SK-N-SH treated with all-trans-retinoic acid at 6 μM for 48 hours (cell line): ENCODE measurements at regions not wholly inside any gene's neighbourhood (a gene's known extent, or its start where the extent isn't known, plus 50 kb on each side); places are given as distances from the start of the nearest gene placed in this dataset.
A peak's percentile ranks its signal among the peaks of the same experiment; 100 is the strongest.

Experiments used
- ATAC-seq: fragments of 200-7000 bp; cut with Tn5 transposase; 3 replicates; pipeline ENCODE4 v1.9.1; 2020; ENCODE audit warnings: mild to moderate bottlenecking, moderate library complexity
- BACH2 ChIP-seq: fragments of 250-450 bp; sonication (Bioruptor Pico); IDR thresholded peaks from 2 replicates; pipeline ENCODE4 v1.9.0; 2021; ENCODE audit warnings: mild to moderate bottlenecking, borderline replicate concordance
- CREB5 ChIP-seq: fragments of 250-450 bp; sonication (Bioruptor Pico); IDR thresholded peaks from 2 replicates; pipeline ENCODE4 v1.5.1; 2020; ENCODE audit warnings: low read depth, mild to moderate bottlenecking, moderate library complexity
- CSDC2 ChIP-seq: fragments of 250-450 bp; sonication (Bioruptor Pico); IDR thresholded peaks from 2 replicates; pipeline ENCODE4 v1.5.0; 2020; ENCODE audit warnings: mild to moderate bottlenecking, moderate library complexity
- CSRNP3 ChIP-seq: fragments of 250-450 bp; sonication (Bioruptor Pico); IDR thresholded peaks from 2 replicates; pipeline ENCODE4 v1.5.1; 2021; ENCODE audit warnings: mild to moderate bottlenecking, moderate library complexity
- ESRRG ChIP-seq: fragments of 250-450 bp; sonication (Bioruptor Pico); IDR thresholded peaks from 2 replicates; pipeline ENCODE4 v1.6.1; 2021; ENCODE audit warnings: mild to moderate bottlenecking
- GLIS3 ChIP-seq: fragments of 250-450 bp; sonication (Bioruptor Pico); IDR thresholded peaks from 2 replicates; pipeline ENCODE4 v1.5.0; 2020; ENCODE audit warnings: mild to moderate bottlenecking, moderate library complexity
- ISL1 ChIP-seq: fragments of 250-450 bp; sonication (Bioruptor Pico); IDR thresholded peaks from 2 replicates; pipeline ENCODE4 v2.1.2; 2022; ENCODE audit warnings: mild to moderate bottlenecking, moderate library complexity
- PATZ1 ChIP-seq: fragments of 250-450 bp; sonication (Bioruptor Pico); IDR thresholded peaks from 2 replicates; pipeline ENCODE4 v1.8.0; 2020; ENCODE audit warnings: mild to moderate bottlenecking, moderate library complexity, borderline replicate concordance
- POU6F1 ChIP-seq: fragments of 250-450 bp; sonication (Bioruptor Pico); IDR thresholded peaks from 2 replicates; pipeline ENCODE4 v1.8.0; 2021; ENCODE audit warnings: low read depth, mild to moderate bottlenecking, moderate library complexity, borderline replicate concordance
- RARB ChIP-seq: fragments of 250-450 bp; sonication (Bioruptor Pico); IDR thresholded peaks from 2 replicates; pipeline ENCODE4 v1.8.0; 2021; ENCODE audit warnings: mild to moderate bottlenecking, moderate library complexity
- SNAI2 ChIP-seq: fragments of 250-450 bp; sonication (Bioruptor Pico); IDR thresholded peaks from 2 replicates; pipeline ENCODE4 v1.5.0; 2020; ENCODE audit warnings: mild to moderate bottlenecking, moderate library complexity
- TCF4 ChIP-seq: fragments of 250-450 bp; sonication (Bioruptor Pico); IDR thresholded peaks from 2 replicates; pipeline ENCODE4 v1.8.0; 2021; ENCODE audit warnings: mild to moderate bottlenecking, moderate library complexity, borderline replicate concordance
- TSHZ2 ChIP-seq: fragments of 250-450 bp; sonication (Bioruptor Pico); IDR thresholded peaks from 2 replicates; pipeline ENCODE4 v1.5.0; 2020; ENCODE audit warnings: mild to moderate bottlenecking, moderate library complexity
- ZC3H10 ChIP-seq: fragments of 250-450 bp; sonication (Bioruptor Pico); IDR thresholded peaks from 2 replicates; pipeline ENCODE4 v1.5.1; 2021; ENCODE audit warnings: mild to moderate bottlenecking, moderate library complexity
- ZFP3 ChIP-seq: fragments of 250-450 bp; sonication (Bioruptor Pico); IDR thresholded peaks from 2 replicates; pipeline ENCODE4 v1.5.0; 2020; ENCODE audit warnings: mild to moderate bottlenecking, moderate library complexity
- ZFP30 ChIP-seq: fragments of 450-650 bp; formaldehyde crosslinking; IDR thresholded peaks from 2 replicates; pipeline ENCODE4 v1.5.0; 2022; ENCODE audit warnings: mild to moderate bottlenecking, moderate library complexity
- ZNF565 ChIP-seq: fragments of 450-650 bp; formaldehyde crosslinking; conservative IDR thresholded peaks from 2 replicates; pipeline ENCODE4 v1.5.0; 2020; ENCODE audit warnings: low read depth, mild to moderate bottlenecking, moderate library complexity
- ZNF70 ChIP-seq: fragments of 450-650 bp; formaldehyde crosslinking; IDR thresholded peaks from 2 replicates; pipeline ENCODE4 v1.5.0; 2020; ENCODE audit warnings: mild to moderate bottlenecking, moderate library complexity
- ZNF8 ChIP-seq: fragments of 450-650 bp; formaldehyde crosslinking; IDR thresholded peaks from 2 replicates; pipeline ENCODE4 v1.5.0; 2020; ENCODE audit warnings: mild to moderate bottlenecking, moderate library complexity

GRCh38 chr2:46849046-46849715 lies 66.4 kb downstream of the MCFD2 start:
- TF ChIP-seq ZFP30 (CRISPR knock-in tag): no peak
- no peak for TF ChIP-seq PATZ1 (CRISPR knock-in tag)
- TF ChIP-seq TCF4: no peak
- 0 out of 2 replicates have a peak, but pooled peaks have one; percentile 5 for TF ChIP-seq ZNF70 (CRISPR knock-in tag)
- TF ChIP-seq SNAI2 (CRISPR knock-in tag): no peak
- TF ChIP-seq ISL1 (CRISPR knock-in tag): 0 out of 2 replicates have a peak, but pooled peaks have one; percentile 8
- no peak for TF ChIP-seq CSRNP3
- no peak for TF ChIP-seq CREB5
- no peak for ATAC-seq

- no peak; the same call in 1 of the 2 replicates for TF ChIP-seq TSHZ2
- TF ChIP-seq CSDC2: no peak
- no peak for ATAC-seq
Measured at GRCh38 chr2:46848447-46848846, 67.2 kb downstream of the MCFD2 start.

- ATAC-seq: peak; percentile 18
- TF ChIP-seq ZNF565 (no peak; the same call in 1 of the 2 replicates), ZFP3 (CRISPR knock-in tag) (peak; percentile 83; the same call in 1 of the 2 replicates), CSDC2 (peak; percentile 11; the same call in 1 of the 2 replicates)
Measured at GRCh38 chr2:46847726-46848412, 67.7 kb downstream of the MCFD2 start.

- ATAC-seq: peak; percentile 69
- TF ChIP-seq CSDC2: peak; percentile 46; the same call in 1 of the 2 replicates
- TF ChIP-seq ZFP30 (CRISPR knock-in tag): no peak; the same call in 1 of the 2 replicates
- TF ChIP-seq POU6F1 (CRISPR knock-in tag): 0 out of 2 replicates have a peak, but pooled peaks have one; percentile 34
- TF ChIP-seq GLIS3 (CRISPR knock-in tag): peak; percentile 57; the same call in 1 of the 2 replicates
- TF ChIP-seq BACH2 (CRISPR knock-in tag): 0 out of 2 replicates have a peak, but pooled peaks have one; percentile 4
- TF ChIP-seq ZNF70 (CRISPR knock-in tag): 0 out of 2 replicates have a peak, but pooled peaks have one; percentile 4
- peak; percentile 76 for TF ChIP-seq ZFP3 (CRISPR knock-in tag)
- peak; percentile 61; the same call in 1 of the 2 replicates for TF ChIP-seq SNAI2 (CRISPR knock-in tag)
- peak; percentile 53 for TF ChIP-seq ZNF8
- TF ChIP-seq ESRRG (CRISPR knock-in tag): no peak
- no peak for TF ChIP-seq ZC3H10
- peak; percentile 21; the same call in 1 of the 2 replicates for TF ChIP-seq RARB (CRISPR knock-in tag)
- TF ChIP-seq ZNF565: no peak
- peak; percentile 92 for TF ChIP-seq TCF4
- TF ChIP-seq TSHZ2: peak; percentile 74
- TF ChIP-seq CREB5: peak; percentile 56; the same call in 1 of the 2 replicates
Measured at GRCh38 chr2:46847185-46847710, 68.4 kb downstream of the MCFD2 start.
